Transverse colon (tissue), 4 donors: ENCODE measurements at regions not wholly inside any gene's neighbourhood (a gene's known extent, or its start where the extent isn't known, plus 50 kb on each side); places are given as distances from the start of the nearest gene placed in this dataset.
"Not testable (repeated sequence)": the region's sequence is repeated elsewhere in the genome, so short reads cannot be mapped to it uniquely, and the experiment has no call there.

Source experiments
- DNase-seq: peaks from one replicate; pipeline ENCODE4 v3.0.0-alpha.2; 2019
- H3K27ac ChIP-seq, 4 donors: fragments of 200-600 bp; sonication (generic); 2 replicates each; pipeline ENCODE4 v1.5.1; 2016 to 2018; ENCODE audit warnings: inconsistent platforms in 4 of 4
- H3K27me3 ChIP-seq: fragments of 200-600 bp; sonication (generic); 2 replicates; pipeline ENCODE4 v1.5.1; 2017; ENCODE audit warnings: inconsistent platforms
- H3K36me3 ChIP-seq, 4 donors: fragments of 200-600 bp; sonication (generic); 2 replicates each; pipeline ENCODE4 v1.5.1; 2017 to 2019; ENCODE audit warnings: inconsistent platforms in 4 of 4
- H3K4me1 ChIP-seq, 4 donors: fragments of 200-600 bp; sonication (generic); 2 replicates each; pipeline ENCODE4 v1.5.1; 2017 to 2020; ENCODE audit warnings: inconsistent platforms in 4 of 4
- H3K4me3 ChIP-seq, 4 donors: fragments of 200-600 bp; sonication (generic); 1 replicate in 1 of 4; 2 replicates in 3 of 4; pipeline versions ENCODE4 v1.5.1 to v1.6.1; 2017 to 2019; ENCODE audit warnings: inconsistent platforms in 4 of 4
- H3K9me3 ChIP-seq, 2 donors: fragments of 200-600 bp; sonication (generic); 2 replicates each; pipeline ENCODE4 v1.5.1; 2017 to 2019; ENCODE audit warnings: inconsistent platforms in 2 of 2
- POLR2A ChIP-seq: fragments of 450-650 bp; IDR thresholded peaks from one replicate; pipeline ENCODE4 v1.6.1; 2016; ENCODE audit warnings: antibody characterized with exemption, mild to moderate bottlenecking, moderate library complexity
- POLR2AphosphoS5 ChIP-seq, 3 donors: sonication (generic); formaldehyde crosslinking; IDR thresholded peaks; one replicate each; pipeline ENCODE4 v1.6.1; 2016; ENCODE audit warnings: antibody characterized with exemption in 3 of 3
- WGBS, 2 donors: methylation state at CpG; one replicate each; pipeline ENCODE4 v1.1.5; 2018; ENCODE audit warnings: low coverage in 1 of 2; 5-methylcytosine and 5-hydroxymethylcytosine counted together
- in situ Hi-C, 4 donors: fragments of 200-750 bp; cut with MboI; loops; one replicate each; pipeline versions ENCODE4 v1.15.0 to v1.15.1; 2017; ENCODE audit warnings: low sequenced_read_pairs in 3 of 4, low pct_ligation_motif_present in 1 of 4, low pct_unique_long_range_greater_than_20kb in 1 of 4
- intact Hi-C: fragments of 100-400 bp; cut with DNase I; formaldehyde crosslinking; loops from one replicate; pipeline ENCODE4 v1.15.1; 2023; ENCODE audit warnings: low total_unique reads

DNA sequence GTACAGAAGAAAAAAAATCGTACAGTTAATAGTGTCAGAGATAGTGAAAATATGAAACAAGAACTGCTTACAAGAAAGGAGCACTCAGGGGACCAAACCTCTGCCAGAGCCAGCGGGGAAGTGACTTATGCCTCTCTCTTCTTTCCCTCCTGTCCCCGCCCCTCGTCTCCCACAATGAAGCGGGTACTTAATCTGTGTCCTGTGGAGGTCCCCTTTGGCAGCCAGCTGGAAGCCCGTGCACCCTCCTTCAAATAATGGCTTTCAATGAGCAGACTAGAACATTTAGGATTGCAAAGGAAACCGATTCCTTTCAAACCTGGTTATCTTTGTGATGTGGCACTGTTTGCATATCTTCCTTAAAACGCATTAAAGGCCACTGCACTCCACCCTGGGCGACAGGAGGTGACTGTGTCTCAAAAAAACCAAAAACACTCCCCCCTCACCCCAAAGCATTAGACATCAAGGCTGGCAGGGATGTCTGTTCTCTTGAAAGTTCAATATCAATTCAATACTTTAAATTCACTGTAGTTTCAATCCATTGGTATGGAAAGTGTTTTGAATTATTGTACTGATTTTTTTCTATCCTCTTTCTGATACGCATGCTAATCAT lies 51.7 kb downstream of the PPIAL4C start:
- intact Hi-C loops, DNase-seq: not testable (repeated sequence)

DNA sequence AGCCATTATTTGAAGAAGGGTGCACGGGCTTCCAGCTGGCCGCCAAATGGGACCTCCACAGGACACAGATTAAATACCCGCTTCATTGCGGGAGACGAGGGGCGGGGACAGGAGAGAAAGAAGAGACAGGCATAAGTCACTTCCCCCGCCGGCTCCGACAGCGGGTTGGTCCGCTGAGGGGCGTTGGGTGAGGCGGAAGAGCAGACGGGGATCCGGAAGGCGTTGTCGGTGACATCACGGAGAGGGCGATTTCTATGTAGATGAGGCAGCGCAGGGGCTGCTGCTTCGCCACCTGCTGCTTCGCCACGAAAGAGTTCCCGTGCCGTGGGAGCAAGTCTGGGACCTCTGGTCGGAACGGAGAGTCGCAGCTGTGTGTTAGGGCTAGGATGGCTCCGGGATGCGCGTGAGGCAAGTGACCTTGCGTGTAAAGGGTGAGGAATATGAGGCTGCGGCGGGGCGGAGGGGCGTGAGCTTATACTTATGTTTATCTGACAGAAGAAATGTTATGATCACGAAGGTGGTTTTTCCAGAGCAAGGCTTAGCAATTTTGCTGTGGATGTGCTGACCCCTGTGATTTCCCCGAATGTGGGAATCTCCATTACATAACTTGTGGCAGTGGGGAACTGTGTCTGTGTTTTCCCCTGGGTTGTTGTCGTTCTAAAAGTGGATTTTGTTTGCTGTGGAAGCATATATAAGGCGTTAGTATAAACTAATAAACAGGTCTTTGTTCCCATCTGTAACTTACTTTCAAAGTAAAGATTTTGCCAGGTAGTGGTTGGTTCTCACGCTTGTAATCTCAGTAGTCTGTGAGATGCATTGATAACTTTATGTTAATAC lies 52.9 kb downstream of the PPIAL4C start:
- H3K27ac ChIP-seq, result peak overlapping the region; percentile 90 to 94 (median 92)
- peak; percentile 94 for DNase-seq
- H3K27me3 ChIP-seq, in situ Hi-C loops, H3K36me3 ChIP-seq, intact Hi-C loops, H3K9me3 ChIP-seq: not testable (repeated sequence)
- peak in 2 of 3 donors; percentile 82 to 90 for TF ChIP-seq POLR2AphosphoS5 (IDR thresholded peaks at IDR 0.05)
- peak; percentile 90 for TF ChIP-seq POLR2A
- WGBS, 2 donors, result 0 to 1% methylated on average over 7 to 40 of the region's 41 CpGs
- peaks cover 0 to 11% (median 3%) of the 10 kb centered on the region in 4 donors for H3K4me1 ChIP-seq
- H3K4me3 ChIP-seq, result peak overlapping the region; percentile 37 to 53 (median 46)

More for the DNA sequence above, 51.7 kb downstream of the PPIAL4C start:
- H3K36me3 ChIP-seq, H3K4me3 ChIP-seq, H3K9me3 ChIP-seq, in situ Hi-C loops, H3K27me3 ChIP-seq: not testable (repeated sequence)
- peak overlapping the region; percentile 90 to 94 (median 92) for H3K27ac ChIP-seq
- WGBS, 2 donors, result 54 to 70% methylated on average over 2 to 5 of the region's 10 CpGs
- H3K4me1 ChIP-seq, result peaks cover 0 to 11% (median 3%) of the 10 kb centered on the region in 4 donors

DNA sequence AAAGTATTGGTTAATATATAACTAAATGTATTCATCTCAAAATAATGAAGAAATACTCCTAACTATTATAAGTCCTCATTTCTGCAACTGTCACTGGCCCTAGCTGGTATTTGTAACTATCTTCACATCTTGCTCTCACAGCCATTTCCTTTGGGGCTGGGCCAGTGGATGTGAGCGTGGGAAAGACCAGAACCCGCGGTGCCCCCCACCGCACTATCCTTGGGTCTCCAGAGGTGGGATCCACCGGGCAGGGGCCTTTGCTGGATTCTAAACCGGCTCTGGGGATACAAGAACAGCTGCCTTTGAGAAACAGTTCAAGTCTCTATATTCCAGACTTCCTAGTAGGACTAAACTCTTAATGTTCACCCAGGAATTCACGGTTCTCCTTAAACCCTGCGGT lies 54.8 kb downstream of the PPIAL4C start:
- H3K9me3 ChIP-seq, H3K27ac ChIP-seq, in situ Hi-C loops, H3K4me3 ChIP-seq, intact Hi-C loops, H3K4me1 ChIP-seq, DNase-seq, H3K36me3 ChIP-seq, H3K27me3 ChIP-seq: not testable (repeated sequence)
- 96% methylated on average over 8 of the region's 8 CpGs; no CpG with 5 or more reads in 1 of the 2 donors for WGBS, 2 donors

DNA sequence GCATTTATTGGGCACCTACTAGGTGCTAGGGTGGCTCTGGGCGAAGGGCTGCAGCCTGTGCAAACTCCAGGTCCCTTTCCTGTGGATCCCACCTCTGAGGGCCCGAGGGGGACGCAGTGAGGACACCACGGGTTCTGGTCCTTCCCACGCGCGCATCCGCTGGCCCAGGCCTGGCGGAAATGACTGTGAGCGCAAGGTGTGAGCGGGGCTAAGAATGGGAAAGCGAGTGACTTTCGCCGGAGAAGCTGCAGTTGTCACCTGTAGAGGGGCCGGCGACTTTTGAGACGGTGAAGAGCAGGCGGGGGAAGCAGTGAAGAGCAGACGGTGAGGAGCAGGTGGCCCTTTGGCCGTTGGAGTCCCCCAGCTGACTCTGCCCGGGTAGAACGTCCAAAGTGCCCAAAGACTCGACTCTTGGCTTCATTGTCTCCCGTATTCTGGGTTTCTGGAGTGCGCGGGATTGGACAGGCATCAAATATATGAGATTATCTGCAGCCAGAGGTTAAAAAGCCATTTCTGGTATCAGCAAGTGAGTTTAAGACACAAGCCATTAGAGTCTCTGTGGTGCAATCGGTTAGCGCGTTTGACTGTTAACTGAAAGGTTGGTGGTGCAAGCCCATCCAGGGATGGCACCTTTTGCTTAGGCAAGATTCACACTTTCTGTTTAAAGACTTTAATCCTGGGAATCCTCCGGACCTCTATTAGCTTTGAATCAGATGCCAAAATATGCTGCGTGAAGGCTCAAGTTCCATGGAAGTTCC lies 55.4 kb downstream of the PPIAL4C start:
- intact Hi-C loops, H3K36me3 ChIP-seq, H3K9me3 ChIP-seq, H3K27me3 ChIP-seq, H3K27ac ChIP-seq, H3K4me3 ChIP-seq, DNase-seq, H3K4me1 ChIP-seq, in situ Hi-C loops: not testable (repeated sequence)
- 92 to 94% methylated on average over 7 to 27 of the region's 31 CpGs for WGBS, 2 donors

DNA sequence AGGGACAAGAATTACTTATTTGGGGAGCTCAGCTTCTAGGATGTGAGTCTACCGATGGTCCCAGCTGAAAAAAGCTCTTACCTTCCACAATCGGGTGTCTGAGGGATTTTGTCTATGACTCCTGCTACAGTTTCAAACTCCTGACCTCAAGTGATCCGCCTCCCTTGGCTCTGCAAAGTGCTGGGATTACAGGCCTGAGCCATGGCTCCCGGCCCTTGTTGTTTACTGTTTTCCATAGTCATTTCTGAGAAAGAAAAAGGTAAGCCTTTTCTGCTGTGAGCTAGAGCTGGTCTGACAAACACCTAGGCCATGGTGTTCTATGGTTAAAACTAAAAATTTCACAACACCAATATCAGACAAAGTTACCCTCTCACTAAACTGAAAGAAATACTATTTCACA lies 57.5 kb downstream of the PPIAL4C start:
- 74% methylated on average over 4 of the region's 4 CpGs; no CpG with 5 or more reads in 1 of the 2 donors for WGBS, 2 donors
- H3K36me3 ChIP-seq, in situ Hi-C loops: not testable (repeated sequence)

DNA sequence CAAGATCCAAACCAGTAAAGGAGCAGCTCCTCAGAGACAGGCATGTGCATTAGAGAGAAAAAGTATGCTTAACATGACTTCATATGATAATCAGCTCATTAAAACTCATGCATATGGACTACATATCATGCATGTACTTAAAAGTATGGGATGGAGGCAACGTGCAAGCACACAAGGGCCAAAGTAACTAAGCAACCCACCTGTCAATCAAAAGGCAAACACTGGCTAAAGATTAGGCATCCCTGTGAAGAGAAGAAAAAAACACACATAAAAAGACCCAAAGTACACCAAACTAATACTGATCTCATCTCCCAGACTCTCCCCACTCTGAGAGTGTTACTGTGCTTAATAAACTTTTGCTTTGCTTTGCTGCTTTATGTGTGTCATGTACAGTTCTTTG lies 61.2 kb downstream of the PPIAL4C start:
- H3K36me3 ChIP-seq, intact Hi-C loops, H3K9me3 ChIP-seq, in situ Hi-C loops, H3K27me3 ChIP-seq, H3K4me3 ChIP-seq, DNase-seq, H3K4me1 ChIP-seq, H3K27ac ChIP-seq: not testable (repeated sequence)
- 33 to 68% methylated on average over 1 of the region's 1 CpG for WGBS, 2 donors

More for the DNA sequence above, 57.5 kb downstream of the PPIAL4C start:
- H3K27ac ChIP-seq, H3K27me3 ChIP-seq, H3K9me3 ChIP-seq, intact Hi-C loops, DNase-seq, H3K4me3 ChIP-seq, H3K4me1 ChIP-seq: not testable (repeated sequence)
